IMR-90 (cell line): ENCODE measurements at regions not wholly inside any gene's neighbourhood (a gene's known extent, or its start where the extent isn't known, plus 50 kb on each side); places are given as distances from the start of the nearest gene placed in this dataset.

Experiments
- CEBPB ChIP-seq: IDR thresholded peaks from 2 replicates; pipeline ENCODE4 v1.6.1; 2012; ENCODE audit warnings: low read depth, low read length, improper control_type of control experiment
- CHD1 ChIP-seq: IDR thresholded peaks from 2 replicates; pipeline ENCODE4 v1.6.1; 2012; ENCODE audit warnings: low read depth, low read length, improper control_type of control experiment
- MAFK ChIP-seq: IDR thresholded peaks from 2 replicates; pipeline ENCODE4 v1.6.1; 2012; ENCODE audit warnings: low read depth, low read length, improper control_type of control experiment
- POLR2A ChIP-seq: IDR thresholded peaks from 2 replicates; pipeline ENCODE4 v1.6.1; 2012; ENCODE audit warnings: mild to moderate bottlenecking, low read depth, low read length
- RFX5 ChIP-seq: IDR thresholded peaks from 2 replicates; pipeline ENCODE4 v1.8.0; 2012; ENCODE audit warnings: low read depth, mild to moderate bottlenecking, low read length, moderate library complexity
- SMC3 ChIP-seq: fragments of 150-350 bp; IDR thresholded peaks from 2 replicates; pipeline ENCODE4 v1.6.1; 2016; ENCODE audit warnings: low read depth, mild to moderate bottlenecking, antibody characterized with exemption, low read length, moderate library complexity
- USF2 ChIP-seq: fragments of 150-350 bp; IDR thresholded peaks from 2 replicates; pipeline ENCODE4 v1.6.1; 2017; ENCODE audit warnings: mild to moderate bottlenecking, antibody characterized with exemption, low read length, low read depth
- TF ChIP-seq, protein P1 (sequence below): conservative IDR thresholded peaks from 2 replicates; pipeline ENCODE4 v1.5.1; 2012; ENCODE audit warnings: mild to moderate bottlenecking, low read depth, low read length, improper control_type of control experiment
- TF ChIP-seq, protein P2 (sequence below): fragments of 150-350 bp; IDR thresholded peaks from 2 replicates; pipeline ENCODE4 v1.6.1; 2016; ENCODE audit warnings: low read depth, mild to moderate bottlenecking, low read length, moderate library complexity, borderline replicate concordance

DNA sequence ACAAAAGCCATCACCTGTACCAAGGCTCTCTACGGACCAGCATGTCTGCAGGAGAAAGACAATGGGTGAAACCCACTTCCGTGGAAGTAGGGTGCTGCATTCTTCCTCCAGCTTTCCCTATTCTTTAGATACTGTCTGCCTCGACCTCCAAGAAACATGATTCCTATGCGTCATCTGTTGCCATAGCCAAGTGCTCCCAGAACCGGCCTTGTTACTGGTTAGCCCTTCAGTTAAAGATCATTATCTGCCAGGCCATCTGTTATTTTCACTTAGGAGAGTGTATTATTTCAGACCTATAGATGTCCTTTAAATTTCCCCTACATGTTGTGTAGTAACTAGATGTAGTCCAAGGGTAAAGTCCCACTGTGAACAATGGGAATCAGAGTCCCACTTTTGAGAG, 89.0 kb upstream of the KIAA1217 start:
- TF ChIP-seq, protein P1, sequence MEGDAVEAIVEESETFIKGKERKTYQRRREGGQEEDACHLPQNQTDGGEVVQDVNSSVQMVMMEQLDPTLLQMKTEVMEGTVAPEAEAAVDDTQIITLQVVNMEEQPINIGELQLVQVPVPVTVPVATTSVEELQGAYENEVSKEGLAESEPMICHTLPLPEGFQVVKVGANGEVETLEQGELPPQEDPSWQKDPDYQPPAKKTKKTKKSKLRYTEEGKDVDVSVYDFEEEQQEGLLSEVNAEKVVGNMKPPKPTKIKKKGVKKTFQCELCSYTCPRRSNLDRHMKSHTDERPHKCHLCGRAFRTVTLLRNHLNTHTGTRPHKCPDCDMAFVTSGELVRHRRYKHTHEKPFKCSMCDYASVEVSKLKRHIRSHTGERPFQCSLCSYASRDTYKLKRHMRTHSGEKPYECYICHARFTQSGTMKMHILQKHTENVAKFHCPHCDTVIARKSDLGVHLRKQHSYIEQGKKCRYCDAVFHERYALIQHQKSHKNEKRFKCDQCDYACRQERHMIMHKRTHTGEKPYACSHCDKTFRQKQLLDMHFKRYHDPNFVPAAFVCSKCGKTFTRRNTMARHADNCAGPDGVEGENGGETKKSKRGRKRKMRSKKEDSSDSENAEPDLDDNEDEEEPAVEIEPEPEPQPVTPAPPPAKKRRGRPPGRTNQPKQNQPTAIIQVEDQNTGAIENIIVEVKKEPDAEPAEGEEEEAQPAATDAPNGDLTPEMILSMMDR = no peak
- no peak for TF ChIP-seq RFX5
- no peak for TF ChIP-seq CEBPB
- TF ChIP-seq POLR2A = no peak
- no peak for TF ChIP-seq MAFK
- TF ChIP-seq CHD1 = no peak
- no peak for TF ChIP-seq SMC3
- TF ChIP-seq USF2 = no peak
- TF ChIP-seq, protein P2, sequence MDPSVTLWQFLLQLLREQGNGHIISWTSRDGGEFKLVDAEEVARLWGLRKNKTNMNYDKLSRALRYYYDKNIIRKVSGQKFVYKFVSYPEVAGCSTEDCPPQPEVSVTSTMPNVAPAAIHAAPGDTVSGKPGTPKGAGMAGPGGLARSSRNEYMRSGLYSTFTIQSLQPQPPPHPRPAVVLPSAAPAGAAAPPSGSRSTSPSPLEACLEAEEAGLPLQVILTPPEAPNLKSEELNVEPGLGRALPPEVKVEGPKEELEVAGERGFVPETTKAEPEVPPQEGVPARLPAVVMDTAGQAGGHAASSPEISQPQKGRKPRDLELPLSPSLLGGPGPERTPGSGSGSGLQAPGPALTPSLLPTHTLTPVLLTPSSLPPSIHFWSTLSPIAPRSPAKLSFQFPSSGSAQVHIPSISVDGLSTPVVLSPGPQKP = no peak
